RWPE2 (cell line): ENCODE measurements at regions not wholly inside any gene's neighbourhood (a gene's known extent, or its start where the extent isn't known, plus 50 kb on each side); places are given as distances from the start of the nearest gene placed in this dataset.
"Not testable (repeated sequence)": the region's sequence is repeated elsewhere in the genome, so short reads cannot be mapped to it uniquely, and the experiment has no call there.

Experiments used
- ATAC-seq: fragments of 200-7000 bp; cut with Tn5 transposase; 3 replicates; pipeline ENCODE4 v1.9.1; 2021; ENCODE audit warnings: low read depth
- DNase-seq: peaks from one replicate; pipeline ENCODE4 v3.0.0-alpha.2; 2020; ENCODE audit warnings: low spot score
- H3K27ac ChIP-seq: fragments of 450-650 bp; 2 replicates; pipeline ENCODE4 v1.5.1; 2017; ENCODE audit warnings: mild to moderate bottlenecking; ENCODE audit not compliant: poor library complexity, severe bottlenecking
- H3K27me3 ChIP-seq: fragments of 250-450 bp; sonication (Bioruptor Pico); 2 replicates; pipeline ENCODE4 v1.5.1; 2021; ENCODE audit warnings: mild to moderate bottlenecking, moderate library complexity; ENCODE audit not compliant: insufficient read depth, poor library complexity, severe bottlenecking
- H3K36me3 ChIP-seq: fragments of 250-450 bp; sonication (Bioruptor Pico); 2 replicates; pipeline ENCODE4 v1.5.1; 2020; ENCODE audit warnings: low read depth, mild to moderate bottlenecking, moderate library complexity
- H3K4me1 ChIP-seq: fragments of 250-450 bp; sonication (Bioruptor Pico); 2 replicates; pipeline ENCODE4 v1.5.1; 2021; ENCODE audit warnings: mild to moderate bottlenecking, moderate library complexity; ENCODE audit not compliant: insufficient read depth, poor library complexity, severe bottlenecking
- H3K4me3 ChIP-seq: fragments of 250-450 bp; sonication (Bioruptor Pico); 2 replicates; pipeline ENCODE4 v1.5.1; 2021; ENCODE audit warnings: mild to moderate bottlenecking, moderate library complexity; ENCODE audit not compliant: severe bottlenecking
- H3K9me3 ChIP-seq: fragments of 250-450 bp; sonication (Bioruptor Pico); 2 replicates; pipeline ENCODE4 v1.5.1; 2021; ENCODE audit warnings: mild to moderate bottlenecking, moderate library complexity; ENCODE audit not compliant: severe bottlenecking
- TF ChIP-seq, protein P1 (sequence below): fragments of 450-650 bp; IDR thresholded peaks from one replicate; pipeline ENCODE4 v1.5.1; 2017; ENCODE audit warnings: mild to moderate bottlenecking, moderate library complexity; ENCODE audit not compliant: poor library complexity, severe bottlenecking

GRCh38 chr13:34733721-34734120 lies 208.3 kb upstream of the NBEA start:
- Histone ChIP-seq H3K9me3 (no peaks in the 10 kb centered on the region), H3K4me1 (no peaks in the 10 kb centered on the region), H3K36me3 (no peaks in the 10 kb centered on the region), H3K4me3 (no peak overlapping the region), H3K27ac (no peak overlapping the region), H3K27me3 (no peaks in the 10 kb centered on the region)
- DNase-seq (no peak), ATAC-seq (no peak)
- TF ChIP-seq, protein P1, sequence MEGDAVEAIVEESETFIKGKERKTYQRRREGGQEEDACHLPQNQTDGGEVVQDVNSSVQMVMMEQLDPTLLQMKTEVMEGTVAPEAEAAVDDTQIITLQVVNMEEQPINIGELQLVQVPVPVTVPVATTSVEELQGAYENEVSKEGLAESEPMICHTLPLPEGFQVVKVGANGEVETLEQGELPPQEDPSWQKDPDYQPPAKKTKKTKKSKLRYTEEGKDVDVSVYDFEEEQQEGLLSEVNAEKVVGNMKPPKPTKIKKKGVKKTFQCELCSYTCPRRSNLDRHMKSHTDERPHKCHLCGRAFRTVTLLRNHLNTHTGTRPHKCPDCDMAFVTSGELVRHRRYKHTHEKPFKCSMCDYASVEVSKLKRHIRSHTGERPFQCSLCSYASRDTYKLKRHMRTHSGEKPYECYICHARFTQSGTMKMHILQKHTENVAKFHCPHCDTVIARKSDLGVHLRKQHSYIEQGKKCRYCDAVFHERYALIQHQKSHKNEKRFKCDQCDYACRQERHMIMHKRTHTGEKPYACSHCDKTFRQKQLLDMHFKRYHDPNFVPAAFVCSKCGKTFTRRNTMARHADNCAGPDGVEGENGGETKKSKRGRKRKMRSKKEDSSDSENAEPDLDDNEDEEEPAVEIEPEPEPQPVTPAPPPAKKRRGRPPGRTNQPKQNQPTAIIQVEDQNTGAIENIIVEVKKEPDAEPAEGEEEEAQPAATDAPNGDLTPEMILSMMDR = no peak

DNA sequence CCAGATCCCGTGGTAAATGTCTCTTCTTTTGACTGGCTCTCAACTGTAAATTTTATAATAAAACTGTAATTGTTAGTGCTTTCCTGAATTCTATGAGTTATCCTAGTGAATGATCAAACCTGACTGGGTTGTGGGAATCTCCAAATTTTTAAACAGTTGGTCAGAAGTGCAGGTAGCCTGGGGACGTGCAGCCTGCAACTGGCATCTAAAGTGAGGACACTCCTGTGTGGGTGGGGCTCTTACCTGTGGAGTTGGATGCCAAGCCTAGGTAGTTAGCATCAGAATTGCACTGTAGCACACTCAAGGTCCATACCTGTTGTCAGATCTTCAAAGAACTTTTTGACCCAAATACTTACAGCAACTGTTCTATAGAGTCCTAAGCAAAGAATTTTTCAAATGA lies 207.1 kb upstream of the NBEA start:
- no peak for DNase-seq
- TF ChIP-seq, protein P1 = no peak
- H3K27me3 ChIP-seq = no peaks in the 10 kb centered on the region

DNA sequence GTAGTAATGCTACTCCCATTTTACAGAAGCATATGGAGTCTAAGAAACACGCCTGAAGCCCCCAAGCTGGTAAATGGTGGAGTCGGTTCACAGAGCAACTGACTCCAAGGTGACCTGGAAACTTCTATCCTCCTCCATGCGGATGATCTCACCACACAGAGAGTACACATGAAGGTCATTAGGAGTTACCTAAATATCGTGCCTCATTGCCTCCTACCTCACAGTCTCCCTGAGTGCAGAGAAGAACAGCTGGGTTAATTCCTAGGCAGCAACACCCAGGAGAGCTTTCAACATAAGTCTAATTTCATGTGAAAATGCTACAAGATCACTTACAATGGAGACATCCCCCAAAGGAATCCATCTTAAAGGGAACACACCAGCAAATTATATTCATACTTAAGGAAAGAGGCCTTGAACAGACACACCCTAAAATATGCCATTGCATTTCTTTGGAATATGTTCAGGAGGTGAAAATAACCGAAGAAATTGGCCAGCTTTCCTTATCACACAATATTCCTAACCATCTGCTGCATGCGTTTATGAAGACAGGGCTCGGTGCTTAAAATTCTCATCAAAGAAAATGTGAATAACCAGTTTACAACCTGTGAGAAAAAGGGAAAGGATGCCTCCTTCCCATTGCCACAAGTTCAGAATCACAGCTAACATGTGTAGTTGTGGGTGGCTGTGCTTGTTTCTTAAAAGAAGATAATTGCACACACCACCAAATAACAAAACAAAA lies 203.6 kb upstream of the NBEA start:
- Histone ChIP-seq H3K4me1 (no peaks in the 10 kb centered on the region), H3K27ac (no peak overlapping the region), H3K4me3 (no peak overlapping the region), H3K36me3 (no peaks in the 10 kb centered on the region), H3K9me3 (no peaks in the 10 kb centered on the region), H3K27me3 (no peaks in the 10 kb centered on the region)
- DNase-seq = no peak
- no peak for ATAC-seq
- TF ChIP-seq, protein P1 = no peak

More for the DNA sequence above, 207.1 kb upstream of the NBEA start:
- Histone ChIP-seq H3K4me1 (no peaks in the 10 kb centered on the region), H3K27ac (no peak overlapping the region), H3K9me3 (no peaks in the 10 kb centered on the region), H3K36me3 (no peaks in the 10 kb centered on the region), H3K4me3 (no peak overlapping the region)
- no peak for ATAC-seq

DNA sequence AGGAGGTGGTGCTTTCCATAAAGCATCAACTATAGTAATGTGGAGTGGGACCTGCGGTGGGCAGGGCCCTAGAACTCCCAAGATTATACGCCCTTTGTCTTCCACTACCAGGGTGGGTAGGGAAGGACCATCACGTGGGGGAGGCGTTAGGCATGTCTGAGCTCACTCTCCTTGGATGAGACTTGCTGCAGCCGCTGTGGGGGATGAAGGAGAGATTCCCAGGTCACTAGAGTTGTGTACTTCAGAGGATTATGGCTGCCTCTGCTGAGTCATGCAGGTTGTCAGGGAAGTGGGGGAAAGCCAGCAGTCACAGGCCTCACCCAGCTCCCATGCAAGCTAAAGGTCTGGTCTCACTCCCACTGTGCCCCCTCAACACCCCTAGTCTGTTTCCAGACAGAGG lies 195.0 kb upstream of the NBEA start:
- H3K27ac ChIP-seq, H3K4me3 ChIP-seq, H3K36me3 ChIP-seq, DNase-seq, H3K9me3 ChIP-seq, ATAC-seq, H3K27me3 ChIP-seq, H3K4me1 ChIP-seq: not testable (repeated sequence)

DNA sequence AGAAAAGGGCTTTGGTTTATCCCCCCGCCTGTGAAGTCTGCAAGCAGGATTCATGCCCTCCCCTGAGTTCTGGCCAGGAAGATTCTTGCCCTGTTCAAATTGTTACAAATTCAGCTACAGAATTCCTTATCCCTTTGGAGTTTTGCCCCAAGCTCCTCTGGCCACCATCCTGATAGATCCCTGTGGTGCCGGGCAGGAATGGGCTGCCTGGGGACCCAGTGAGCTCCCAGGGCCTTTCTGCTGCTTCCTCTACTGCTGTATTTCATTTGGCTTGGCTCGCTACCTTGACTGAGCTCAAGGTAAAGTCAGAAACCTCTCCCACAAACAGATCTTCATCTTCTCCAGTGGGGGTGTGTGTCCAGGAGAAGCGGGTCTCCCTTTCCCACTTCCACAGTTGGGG lies 194.6 kb upstream of the NBEA start:
- H3K4me1 ChIP-seq = no peaks in the 10 kb centered on the region
- H3K27me3 ChIP-seq = no peaks in the 10 kb centered on the region
- no peak for DNase-seq
- no peak overlapping the region for H3K27ac ChIP-seq
- no peak overlapping the region for H3K4me3 ChIP-seq
- TF ChIP-seq, protein P1 = no peak
- H3K36me3 ChIP-seq = no peaks in the 10 kb centered on the region
- no peaks in the 10 kb centered on the region for H3K9me3 ChIP-seq
- ATAC-seq = no peak
